GM12872 (cell line): ENCODE measurements at regions not wholly inside any gene's neighbourhood (a gene's known extent, or its start where the extent isn't known, plus 50 kb on each side); places are given as distances from the start of the nearest gene placed in this dataset.

Experiments used
- TF ChIP-seq, protein P1 (sequence below): IDR thresholded peaks from 3 replicates; pipeline ENCODE4 v1.5.1; 2011; ENCODE audit warnings: low read depth, mild to moderate bottlenecking, low read length, moderate library complexity; ENCODE audit not compliant: insufficient read depth

DNA sequence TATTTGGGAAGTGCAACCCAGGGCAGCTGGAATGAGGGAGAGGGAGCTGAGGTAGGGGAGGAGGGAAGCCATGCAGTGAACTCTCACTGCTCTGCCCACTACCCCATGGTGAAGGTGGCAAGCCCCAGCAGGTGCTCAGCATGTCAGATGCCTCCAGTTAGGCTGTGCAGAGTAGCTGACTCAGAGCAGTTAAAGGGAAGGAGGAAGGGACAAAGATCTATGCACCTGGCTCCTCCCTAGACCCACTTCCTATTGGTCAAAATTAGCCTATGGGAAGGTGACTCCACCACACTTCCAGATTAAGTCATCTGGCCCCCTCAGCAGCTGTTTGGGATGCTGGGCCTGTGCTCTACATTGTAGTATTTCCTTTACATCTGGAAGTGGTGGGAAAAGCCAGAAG is 125.7 kb upstream of the MTPN start:
- TF ChIP-seq, protein P1, sequence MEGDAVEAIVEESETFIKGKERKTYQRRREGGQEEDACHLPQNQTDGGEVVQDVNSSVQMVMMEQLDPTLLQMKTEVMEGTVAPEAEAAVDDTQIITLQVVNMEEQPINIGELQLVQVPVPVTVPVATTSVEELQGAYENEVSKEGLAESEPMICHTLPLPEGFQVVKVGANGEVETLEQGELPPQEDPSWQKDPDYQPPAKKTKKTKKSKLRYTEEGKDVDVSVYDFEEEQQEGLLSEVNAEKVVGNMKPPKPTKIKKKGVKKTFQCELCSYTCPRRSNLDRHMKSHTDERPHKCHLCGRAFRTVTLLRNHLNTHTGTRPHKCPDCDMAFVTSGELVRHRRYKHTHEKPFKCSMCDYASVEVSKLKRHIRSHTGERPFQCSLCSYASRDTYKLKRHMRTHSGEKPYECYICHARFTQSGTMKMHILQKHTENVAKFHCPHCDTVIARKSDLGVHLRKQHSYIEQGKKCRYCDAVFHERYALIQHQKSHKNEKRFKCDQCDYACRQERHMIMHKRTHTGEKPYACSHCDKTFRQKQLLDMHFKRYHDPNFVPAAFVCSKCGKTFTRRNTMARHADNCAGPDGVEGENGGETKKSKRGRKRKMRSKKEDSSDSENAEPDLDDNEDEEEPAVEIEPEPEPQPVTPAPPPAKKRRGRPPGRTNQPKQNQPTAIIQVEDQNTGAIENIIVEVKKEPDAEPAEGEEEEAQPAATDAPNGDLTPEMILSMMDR: no peak

- TF ChIP-seq, protein P1: no peak
These were observed 110.7 kb upstream of the MTPN start for GRCh38 chr7:136087881-136088280.

DNA sequence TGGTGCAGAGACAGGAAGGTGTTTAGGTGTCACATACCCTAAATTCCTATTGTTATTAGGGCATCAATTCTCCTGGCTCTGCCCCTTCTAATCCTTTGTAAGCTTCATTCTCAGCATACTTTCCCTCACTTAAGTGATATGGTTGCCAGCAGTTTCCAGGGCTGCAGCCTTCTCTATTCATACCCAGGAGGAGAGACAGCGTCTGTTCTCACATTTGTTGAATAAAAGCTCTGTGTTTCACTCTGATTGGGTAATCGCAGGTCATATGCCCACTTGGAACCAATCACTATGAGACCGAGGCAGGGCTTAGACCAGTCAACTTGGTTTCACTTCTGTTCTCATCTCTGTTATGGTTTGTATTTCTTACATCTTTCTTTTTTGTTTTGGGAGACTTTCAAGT is 109.6 kb upstream of the MTPN start:
- TF ChIP-seq, protein P1: no peak

- TF ChIP-seq, protein P1: no peak
These were observed 102.8 kb upstream of the MTPN start for GRCh38 chr7:136079934-136080333.

- TF ChIP-seq, protein P1: no peak
These were observed 102.3 kb upstream of the MTPN start for GRCh38 chr7:136079478-136079892.

- TF ChIP-seq, protein P1: no peak
These were observed 101.9 kb upstream of the MTPN start for GRCh38 chr7:136079066-136079465.

GRCh38 chr7:136078630-136079029 is 101.5 kb upstream of the MTPN start:
- TF ChIP-seq, protein P1: no peak

DNA sequence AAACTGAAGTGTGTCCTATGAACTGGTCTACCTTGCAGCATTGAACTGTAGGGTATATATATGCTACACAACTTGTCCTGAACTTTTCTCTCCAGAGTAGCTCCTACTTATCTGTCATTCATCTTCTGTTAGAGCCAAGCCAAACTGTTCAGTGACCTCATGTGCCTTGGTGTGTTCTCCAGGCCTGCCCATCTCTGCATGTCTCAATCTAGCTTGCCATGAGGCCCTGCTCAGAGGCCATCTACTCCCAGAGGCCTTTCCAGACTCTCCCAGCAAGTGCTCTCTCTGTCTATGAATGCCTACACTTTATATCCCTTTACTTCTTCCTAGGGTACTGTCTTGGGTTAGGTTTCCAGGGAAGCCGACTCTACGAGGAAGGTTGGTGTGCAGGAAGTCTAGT is 99.8 kb upstream of the MTPN start:
- TF ChIP-seq, protein P1: no peak
